GM12878 (cell line): ENCODE measurements at regions not wholly inside any gene's neighbourhood (a gene's known extent, or its start where the extent isn't known, plus 50 kb on each side); places are given as distances from the start of the nearest gene placed in this dataset.

ENCODE experiments used
- ATAC-seq: fragments of 200-7000 bp; cut with Tn5 transposase; 3 replicates; pipeline ENCODE4 v1.9.1; 2020; ENCODE audit warnings: mild to moderate bottlenecking, moderate library complexity
- BruUV-seq: library from RNA; stranded (reverse); fragments of 400-500 nt; replicated peaks from 2 replicates; lab custom pipeline; 2021; lab: Mats Ljungman, UMichigan
- CTCF ChIA-PET: fragments of 300-600 bp; sonication (Branson Sonifier 250); formaldehyde crosslinking; extraction: SDS; loops from one replicate; lab custom pipeline; 2021; ENCODE audit warnings: inconsistent platforms; lab: Yijun Ruan, JAX
- POLR2A ChIA-PET: fragments of 350-600 bp; formaldehyde crosslinking; extraction: SDS; loops from one replicate; lab custom pipeline; 2021; ENCODE audit warnings: inconsistent platforms; lab: Charles Lee
- RAD21 ChIA-PET: fragments of 300-600 bp; sonication (Branson Sonifier 250); formaldehyde crosslinking; loops from one replicate; lab custom pipeline; 2023; ENCODE audit warnings: antibody characterized with exemption; ENCODE audit not compliant: unreplicated experiment; lab: Charles Lee
- SMC1A ChIA-PET: fragments of 300-600 bp; sonication (Branson Sonifier 250); formaldehyde crosslinking; loops from one replicate; lab custom pipeline; 2023; ENCODE audit not compliant: unreplicated experiment, uncharacterized antibody; lab: Charles Lee
- DNase-seq: peaks from one replicate; pipeline ENCODE4 v3.0.0-alpha.2; 2011; ENCODE audit warnings: low read depth, low spot score
- FAIRE-seq: peaks from 3 replicates; lab custom pipeline; 2011; peaks lifted over from hg19 to GRCh38; lab: Jason Lieb, UNC
- H2AFZ ChIP-seq: 2 replicates; pipeline ENCODE4 v1.6.0; 2011; ENCODE audit warnings: low read depth, low read length, control low read depth; ENCODE audit not compliant: control insufficient read depth
- H3K27ac ChIP-seq: 2 replicates; pipeline ENCODE4 v1.5.1; 2011; ENCODE audit warnings: control low read depth; ENCODE audit not compliant: control insufficient read depth, insufficient read depth
- H3K27me3 ChIP-seq, 2 experiments: replicated peaks in 1 of 2; 2 replicates each; pipeline versions ENCODE4 v1.6.0 to v1.6.1; 2011; ENCODE audit warnings: low read length in 1 of 2; ENCODE audit not compliant: control insufficient read depth in 2 of 2, insufficient read depth in 2 of 2
- H3K36me3 ChIP-seq, 2 experiments: 2 replicates each; pipeline ENCODE4 v1.5.1; 2011; ENCODE audit warnings: low read length in 1 of 2; ENCODE audit not compliant: control insufficient read depth in 2 of 2, insufficient read depth in 2 of 2
- H3K4me1 ChIP-seq: 2 replicates; pipeline ENCODE4 v1.6.1; 2011; ENCODE audit warnings: mild to moderate bottlenecking, low read length, moderate library complexity, mixed read lengths; ENCODE audit not compliant: control insufficient read depth, insufficient read depth
- H3K4me2 ChIP-seq: 2 replicates; pipeline ENCODE4 v1.6.0; 2011; ENCODE audit warnings: control low read depth; ENCODE audit not compliant: control insufficient read depth, insufficient read depth
- H3K4me3 ChIP-seq: fragments of 200-600 bp; sonication (generic); 2 replicates; pipeline ENCODE4 v1.5.1; 2016
- H3K79me2 ChIP-seq: 2 replicates; pipeline ENCODE4 v1.6.0; 2011; ENCODE audit warnings: low read length; ENCODE audit not compliant: control insufficient read depth, insufficient read depth
- H3K9ac ChIP-seq: 2 replicates; pipeline ENCODE4 v1.8.0; 2011; ENCODE audit warnings: low read length, control low read depth, mixed read lengths; ENCODE audit not compliant: control insufficient read depth, insufficient read depth
- H3K9me3 ChIP-seq: replicated peaks from 3 replicates; pipeline ENCODE4 v1.5.1; 2011; ENCODE audit warnings: mild to moderate bottlenecking, low read length; ENCODE audit not compliant: control insufficient read depth, insufficient read depth
- H4K20me1 ChIP-seq: 2 replicates; pipeline ENCODE4 v1.6.0; 2011; ENCODE audit not compliant: control insufficient read depth, insufficient read depth
- BACH1 ChIP-seq: fragments of 450-650 bp; IDR thresholded peaks from 2 replicates; pipeline ENCODE4 v1.6.1; 2017; ENCODE audit warnings: mild to moderate bottlenecking, borderline replicate concordance
- BCL11A ChIP-seq: IDR thresholded peaks from 2 replicates; pipeline ENCODE4 v1.6.1; 2011; ENCODE audit warnings: low read depth, low read length
- IKZF1 ChIP-seq: fragments of 450-650 bp; conservative IDR thresholded peaks from 2 replicates; pipeline ENCODE4 v1.6.1; 2017; ENCODE audit warnings: antibody characterized with exemption, mild to moderate bottlenecking
- NFXL1 ChIP-seq: fragments of 450-650 bp; IDR thresholded peaks from 2 replicates; pipeline ENCODE4 v1.6.1; 2017; ENCODE audit warnings: antibody characterized with exemption, mild to moderate bottlenecking, borderline replicate concordance
- NFYB ChIP-seq: IDR thresholded peaks from 2 replicates; pipeline ENCODE4 v1.6.1; 2011; ENCODE audit warnings: low read depth, mild to moderate bottlenecking, low read length, improper control_type of control experiment, moderate library complexity; ENCODE audit not compliant: insufficient read depth
- NKRF ChIP-seq: fragments of 450-650 bp; conservative IDR thresholded peaks from 2 replicates; pipeline ENCODE4 v1.6.1; 2017; ENCODE audit warnings: mild to moderate bottlenecking, moderate library complexity
- POU2F2 ChIP-seq: IDR thresholded peaks from 3 replicates; pipeline ENCODE4 v1.6.1; 2011; ENCODE audit warnings: low read depth, mild to moderate bottlenecking, low read length, borderline replicate concordance
- SIN3A ChIP-seq: IDR thresholded peaks from 2 replicates; pipeline ENCODE4 v1.6.1; 2012; ENCODE audit warnings: low read depth, low read length, improper control_type of control experiment
- SMAD5 ChIP-seq: IDR thresholded peaks from 2 replicates; pipeline ENCODE4 v1.6.1; 2016; ENCODE audit warnings: antibody characterized with exemption, low read depth
- STAT1 ChIP-seq: fragments of 450-650 bp; conservative IDR thresholded peaks from 2 replicates; pipeline ENCODE4 v1.6.1; 2014; ENCODE audit warnings: antibody characterized with exemption, mild to moderate bottlenecking
- YY1 ChIP-seq: IDR thresholded peaks from 2 replicates; pipeline ENCODE4 v1.6.1; 2011; ENCODE audit warnings: low read depth, mild to moderate bottlenecking, low read length
- ZBTB33 ChIP-seq: fragments of 450-650 bp; IDR thresholded peaks from 2 replicates; pipeline ENCODE4 v1.6.1; 2017; ENCODE audit warnings: mild to moderate bottlenecking
- ZNF622 ChIP-seq: fragments of 450-650 bp; IDR thresholded peaks from 2 replicates; pipeline ENCODE4 v1.6.1; 2017; ENCODE audit warnings: mild to moderate bottlenecking, inconsistent platforms
- WGBS: methylation state at CpG from one replicate; pipeline ENCODE4 v1.1.6; 2016; ENCODE audit warnings: low lambda C conversion rate; ENCODE audit not compliant: insufficient replicate concordance, insufficient coverage; ENCODE audit errors: missing lambda C conversion rate; 5-methylcytosine and 5-hydroxymethylcytosine counted together
- in situ Hi-C: fragments of 300-500 bp; cut with MboI; formaldehyde crosslinking; loops from 9 replicates; pipeline ENCODE4 v1.14.3; 2018; ENCODE audit warnings: mixed read lengths
- intact Hi-C: fragments of 100-400 bp; cut with micrococcal nuclease; formaldehyde crosslinking; loops from one replicate; pipeline ENCODE4 v1.14.2; 2022; ENCODE audit not compliant: unreplicated experiment
- TF ChIP-seq, protein P1 (sequence below): fragments of 450-650 bp; IDR thresholded peaks from 2 replicates; pipeline ENCODE4 v1.6.1; 2014; ENCODE audit warnings: mild to moderate bottlenecking
- TF ChIP-seq, protein P2 (sequence below): IDR thresholded peaks from 2 replicates; pipeline ENCODE4 v1.6.1; 2011; ENCODE audit warnings: low read depth, low read length, improper control_type of control experiment, borderline replicate concordance

GRCh38 chr15:63446255-63446654 is 58.1 kb upstream of the USP3 start:
- in situ Hi-C loops (no loop called here), intact Hi-C loops (no loop called here)
- ChIA-PET POLR2A (no interaction called here), RAD21 (interaction anchor here (0.9 kb wide), 1 partner anchor 12 kb away, joined by 4 read pairs; no protein-coding TSS in a partner anchor)
- no peaks in the 10 kb centered on the region for H3K79me2 ChIP-seq
- no peak for DNase-seq
- no peak for TF ChIP-seq NFYB
- no peak for TF ChIP-seq BACH1
- TF ChIP-seq, protein P1, sequence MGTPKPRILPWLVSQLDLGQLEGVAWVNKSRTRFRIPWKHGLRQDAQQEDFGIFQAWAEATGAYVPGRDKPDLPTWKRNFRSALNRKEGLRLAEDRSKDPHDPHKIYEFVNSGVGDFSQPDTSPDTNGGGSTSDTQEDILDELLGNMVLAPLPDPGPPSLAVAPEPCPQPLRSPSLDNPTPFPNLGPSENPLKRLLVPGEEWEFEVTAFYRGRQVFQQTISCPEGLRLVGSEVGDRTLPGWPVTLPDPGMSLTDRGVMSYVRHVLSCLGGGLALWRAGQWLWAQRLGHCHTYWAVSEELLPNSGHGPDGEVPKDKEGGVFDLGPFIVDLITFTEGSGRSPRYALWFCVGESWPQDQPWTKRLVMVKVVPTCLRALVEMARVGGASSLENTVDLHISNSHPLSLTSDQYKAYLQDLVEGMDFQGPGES = no peak
- TF ChIP-seq POU2F2 = no peak
- TF ChIP-seq ZBTB33 = no peak
- TF ChIP-seq YY1 = no peak
- TF ChIP-seq ZNF622 = no peak
- TF ChIP-seq NKRF = no peak
- no peak for TF ChIP-seq BCL11A
- TF ChIP-seq, protein P2, sequence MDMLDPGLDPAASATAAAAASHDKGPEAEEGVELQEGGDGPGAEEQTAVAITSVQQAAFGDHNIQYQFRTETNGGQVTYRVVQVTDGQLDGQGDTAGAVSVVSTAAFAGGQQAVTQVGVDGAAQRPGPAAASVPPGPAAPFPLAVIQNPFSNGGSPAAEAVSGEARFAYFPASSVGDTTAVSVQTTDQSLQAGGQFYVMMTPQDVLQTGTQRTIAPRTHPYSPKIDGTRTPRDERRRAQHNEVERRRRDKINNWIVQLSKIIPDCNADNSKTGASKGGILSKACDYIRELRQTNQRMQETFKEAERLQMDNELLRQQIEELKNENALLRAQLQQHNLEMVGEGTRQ = no peak
- TF ChIP-seq SMAD5 = no peak
- TF ChIP-seq IKZF1 = no peak
- no peak for TF ChIP-seq STAT1
- no peak for TF ChIP-seq SIN3A
- no peak for TF ChIP-seq NFXL1
- TF ChIP-seq, all 136 proteins: peak for 0
- Histone ChIP-seq H3K4me1 (no peaks in the 10 kb centered on the region), H3K9ac (no peak overlapping the region), H3K9me3 (no peaks in the 10 kb centered on the region), H3K4me3 (no peak overlapping the region), H4K20me1 (no peaks in the 10 kb centered on the region), H3K4me2 (no peak overlapping the region), H3K27ac (no peak overlapping the region), H3K36me3 (no peaks in the 10 kb centered on the region), H2AFZ (no peak overlapping the region), H3K27me3 (no peaks in the 10 kb centered on the region)
- 15% methylated on average over 7 of the region's 7 CpGs for whole genome bisulfite sequencing
- no peak for FAIRE-seq
- ChIA-PET CTCF (interaction anchor here (0.8 to 1.5 kb wide), 4 partner anchors 9 to 157 kb away, joined by 3 read pairs; no protein-coding TSS in a partner anchor), SMC1A (interaction anchor here (0.9 kb wide), 1 partner anchor 157 kb away, joined by 3 read pairs; no protein-coding TSS in a partner anchor)
- BruUV-seq = no TSS peak
- no peak for ATAC-seq
